GM23338 (cell line): ENCODE measurements at regions not wholly inside any gene's neighbourhood (a gene's known extent, or its start where the extent isn't known, plus 50 kb on each side); places are given as distances from the start of the nearest gene placed in this dataset.

Experiments used
- ATAC-seq: fragments of 200-7000 bp; cut with Tn5 transposase; 3 replicates; pipeline ENCODE4 v1.9.1; 2020
- DNase-seq: peaks from one replicate; pipeline ENCODE4 v3.0.0-alpha.2; 2015; ENCODE audit warnings: low spot score
- H2AFZ ChIP-seq: fragments of 200-600 bp; sonication (generic); 2 replicates; pipeline ENCODE4 v1.8.0; 2016; ENCODE audit warnings: antibody characterized with exemption, mild to moderate bottlenecking, moderate library complexity
- H3F3A ChIP-seq: fragments of 200-600 bp; sonication (generic); replicated peaks from 2 replicates; pipeline ENCODE4 v1.8.0; 2017; ENCODE audit warnings: antibody characterized with exemption, mixed run types, low read depth
- H3K27ac ChIP-seq: fragments of 200-600 bp; sonication (generic); 2 replicates; pipeline ENCODE4 v1.6.1; 2016; ENCODE audit warnings: low read depth
- H3K27me3 ChIP-seq: fragments of 200-600 bp; sonication (generic); 2 replicates; pipeline ENCODE4 v1.8.0; 2016; ENCODE audit warnings: mild to moderate bottlenecking, mixed run types, moderate library complexity; ENCODE audit not compliant: insufficient read depth
- H3K36me3 ChIP-seq: fragments of 200-600 bp; sonication (generic); 2 replicates; pipeline ENCODE4 v1.8.0; 2016; ENCODE audit warnings: mild to moderate bottlenecking; ENCODE audit not compliant: insufficient read depth
- H3K4me1 ChIP-seq: fragments of 200-600 bp; sonication (generic); 2 replicates; pipeline ENCODE4 v1.8.0; 2016; ENCODE audit warnings: mild to moderate bottlenecking, moderate library complexity; ENCODE audit not compliant: insufficient read depth
- H3K4me2 ChIP-seq: fragments of 200-600 bp; sonication (generic); 2 replicates; pipeline ENCODE4 v1.7.1; 2017; ENCODE audit warnings: mixed run types
- H3K4me3 ChIP-seq: fragments of 200-600 bp; sonication (generic); 2 replicates; pipeline ENCODE4 v1.6.1; 2016; ENCODE audit warnings: mixed run types
- H3K79me2 ChIP-seq: fragments of 200-600 bp; sonication (generic); replicated peaks from 2 replicates; pipeline ENCODE4 v1.8.0; 2017; ENCODE audit warnings: mild to moderate bottlenecking; ENCODE audit not compliant: insufficient read depth
- H3K9me2 ChIP-seq: fragments of 200-600 bp; sonication (generic); 2 replicates; pipeline ENCODE4 v1.8.0; 2017; ENCODE audit not compliant: insufficient read depth
- H4K20me1 ChIP-seq: fragments of 200-600 bp; sonication (generic); replicated peaks from 2 replicates; pipeline ENCODE4 v1.8.0; 2017; ENCODE audit warnings: mild to moderate bottlenecking; ENCODE audit not compliant: insufficient read depth
- H3K27ac Mint-ChIP-seq: 2 replicates; pipeline ENCODE4 v1.8.0; 2020; ENCODE audit warnings: inconsistent platforms, mild to moderate bottlenecking, moderate library complexity, mixed read lengths
- H3K27me3 Mint-ChIP-seq: 3 replicates; pipeline ENCODE4 v1.8.0; 2022; ENCODE audit warnings: low read depth, mild to moderate bottlenecking, moderate library complexity, mixed read lengths, inconsistent platforms; ENCODE audit not compliant: insufficient read depth, poor library complexity
- H3K36me3 Mint-ChIP-seq: 3 replicates; pipeline ENCODE4 v1.8.0; 2021; ENCODE audit warnings: low read depth, mild to moderate bottlenecking, inconsistent platforms, moderate library complexity, mixed read lengths
- H3K4me1 Mint-ChIP-seq: 3 replicates; pipeline ENCODE4 v1.8.0; 2020; ENCODE audit warnings: mild to moderate bottlenecking, inconsistent platforms, mixed read lengths
- H3K4me3 Mint-ChIP-seq: 3 replicates; pipeline ENCODE4 v1.8.0; 2021; ENCODE audit warnings: moderate library complexity, mild to moderate bottlenecking, inconsistent platforms, mixed read lengths
- H3K9me3 Mint-ChIP-seq: 3 replicates; pipeline ENCODE4 v1.8.0; 2020; ENCODE audit warnings: moderate library complexity, mild to moderate bottlenecking, inconsistent platforms, mixed read lengths
- CREB1 ChIP-seq: fragments of 250-450 bp; sonication (Bioruptor Pico); IDR thresholded peaks from 2 replicates; pipeline ENCODE4 v1.5.0; 2020; ENCODE audit warnings: low read depth, mild to moderate bottlenecking, moderate library complexity
- EZH2phosphoT487 ChIP-seq: fragments of 200-600 bp; sonication (generic); IDR thresholded peaks from one replicate; pipeline ENCODE4 v1.8.1; 2018; ENCODE audit warnings: antibody characterized with exemption; ENCODE audit not compliant: unreplicated experiment
- JUNB ChIP-seq: IDR thresholded peaks from one replicate; pipeline ENCODE4 v1.6.1; 2016; ENCODE audit warnings: antibody characterized with exemption; ENCODE audit not compliant: unreplicated experiment
- POLR2AphosphoS5 ChIP-seq: IDR thresholded peaks from 2 replicates; pipeline ENCODE4 v1.6.1; 2016; ENCODE audit warnings: antibody characterized with exemption, low read depth
- STAT1 ChIP-seq: IDR thresholded peaks from one replicate; pipeline ENCODE4 v1.6.1; 2016; ENCODE audit warnings: antibody characterized with exemption; ENCODE audit not compliant: unreplicated experiment
- ZNF114 ChIP-seq: fragments of 250-450 bp; sonication (Bioruptor Pico); IDR thresholded peaks from 2 replicates; pipeline ENCODE4 v1.5.0; 2020; ENCODE audit warnings: mild to moderate bottlenecking, moderate library complexity
- ZNF331 ChIP-seq: fragments of 250-450 bp; sonication (Bioruptor Pico); IDR thresholded peaks from 2 replicates; pipeline ENCODE4 v1.5.0; 2020; ENCODE audit warnings: low read depth, mild to moderate bottlenecking, moderate library complexity
- TF ChIP-seq, protein P1 (sequence below): fragments of 250-450 bp; sonication (Bioruptor Pico); IDR thresholded peaks from 2 replicates; pipeline ENCODE4 v1.5.0; 2020; ENCODE audit warnings: mild to moderate bottlenecking, moderate library complexity
- TF ChIP-seq, protein P2 (sequence below): IDR thresholded peaks from one replicate; pipeline ENCODE4 v1.6.1; 2018; ENCODE audit warnings: antibody characterized with exemption; ENCODE audit not compliant: unreplicated experiment
- TF ChIP-seq, protein P3 (sequence below), 2 experiments: fragments of 200-600 bp in 1 of 2; sonication (generic) in 1 of 2; conservative IDR thresholded peaks; 2 replicates each; pipeline versions ENCODE4 v1.5.1 to v1.6.1; 2016 to 2017; ENCODE audit warnings: antibody characterized with exemption in 2 of 2, low read depth in 2 of 2, mild to moderate bottlenecking in 2 of 2, moderate library complexity in 1 of 2

DNA sequence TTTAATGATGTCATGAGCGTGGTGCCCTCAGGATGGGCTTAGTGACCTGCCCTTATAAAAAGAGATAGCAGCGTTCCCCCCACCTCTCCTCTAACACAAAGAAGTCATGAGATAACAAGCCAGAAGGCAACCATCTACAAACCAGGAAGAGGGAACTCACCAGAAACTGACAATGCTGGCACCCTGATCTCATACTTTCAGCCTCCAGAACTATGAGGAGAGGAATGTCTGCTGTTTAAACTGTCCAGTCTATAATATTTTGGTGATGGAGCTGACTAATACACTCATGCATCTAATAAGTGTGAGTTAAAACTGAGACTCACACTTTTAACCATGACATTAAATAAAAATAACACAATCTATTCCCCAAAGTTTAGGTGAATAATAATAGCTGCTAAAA is 156.1 kb upstream of the SPEF2 start:
- Mint-ChIP-seq H3K9me3 (peaks cover 8% of the 10 kb centered on the region; the same call in 2 of the 3 replicates), H3K4me1 (no peaks in the 10 kb centered on the region), H3K36me3 (0 out of 3 replicates have a peak, but pooled peaks cover 3% of the 10 kb centered on the region), H3K27ac (no peak overlapping the region), H3K27me3 (no peaks in the 10 kb centered on the region), H3K4me3 (no peak overlapping the region)
- Histone ChIP-seq H2AFZ (peak overlapping the region; percentile 38; the same call in 1 of the 2 replicates), H3K9me2 (0 out of 2 replicates have a peak, but pooled peaks cover 3% of the 10 kb centered on the region), H3K27me3 (no peaks in the 10 kb centered on the region), H3K4me1 (no peaks in the 10 kb centered on the region), H3K27ac (no peak overlapping the region), H3K4me2 (no peak overlapping the region), H3K79me2 (no peaks in the 10 kb centered on the region), H4K20me1 (0 out of 2 replicates have a peak, but pooled peaks cover 4% of the 10 kb centered on the region), H3K36me3 (no peaks in the 10 kb centered on the region), H3K4me3 (no peak overlapping the region), H3F3A (no peaks in the 10 kb centered on the region)
- DNase-seq, result no peak
- TF ChIP-seq EZH2phosphoT487 (no peak), JUNB (no peak), ZNF331 (CRISPR knock-in tag) (no peak), STAT1 (no peak), ZNF114 (CRISPR knock-in tag) (no peak), CREB1 (CRISPR knock-in tag) (no peak), POLR2AphosphoS5 (no peak)
- TF ChIP-seq, protein P1, sequence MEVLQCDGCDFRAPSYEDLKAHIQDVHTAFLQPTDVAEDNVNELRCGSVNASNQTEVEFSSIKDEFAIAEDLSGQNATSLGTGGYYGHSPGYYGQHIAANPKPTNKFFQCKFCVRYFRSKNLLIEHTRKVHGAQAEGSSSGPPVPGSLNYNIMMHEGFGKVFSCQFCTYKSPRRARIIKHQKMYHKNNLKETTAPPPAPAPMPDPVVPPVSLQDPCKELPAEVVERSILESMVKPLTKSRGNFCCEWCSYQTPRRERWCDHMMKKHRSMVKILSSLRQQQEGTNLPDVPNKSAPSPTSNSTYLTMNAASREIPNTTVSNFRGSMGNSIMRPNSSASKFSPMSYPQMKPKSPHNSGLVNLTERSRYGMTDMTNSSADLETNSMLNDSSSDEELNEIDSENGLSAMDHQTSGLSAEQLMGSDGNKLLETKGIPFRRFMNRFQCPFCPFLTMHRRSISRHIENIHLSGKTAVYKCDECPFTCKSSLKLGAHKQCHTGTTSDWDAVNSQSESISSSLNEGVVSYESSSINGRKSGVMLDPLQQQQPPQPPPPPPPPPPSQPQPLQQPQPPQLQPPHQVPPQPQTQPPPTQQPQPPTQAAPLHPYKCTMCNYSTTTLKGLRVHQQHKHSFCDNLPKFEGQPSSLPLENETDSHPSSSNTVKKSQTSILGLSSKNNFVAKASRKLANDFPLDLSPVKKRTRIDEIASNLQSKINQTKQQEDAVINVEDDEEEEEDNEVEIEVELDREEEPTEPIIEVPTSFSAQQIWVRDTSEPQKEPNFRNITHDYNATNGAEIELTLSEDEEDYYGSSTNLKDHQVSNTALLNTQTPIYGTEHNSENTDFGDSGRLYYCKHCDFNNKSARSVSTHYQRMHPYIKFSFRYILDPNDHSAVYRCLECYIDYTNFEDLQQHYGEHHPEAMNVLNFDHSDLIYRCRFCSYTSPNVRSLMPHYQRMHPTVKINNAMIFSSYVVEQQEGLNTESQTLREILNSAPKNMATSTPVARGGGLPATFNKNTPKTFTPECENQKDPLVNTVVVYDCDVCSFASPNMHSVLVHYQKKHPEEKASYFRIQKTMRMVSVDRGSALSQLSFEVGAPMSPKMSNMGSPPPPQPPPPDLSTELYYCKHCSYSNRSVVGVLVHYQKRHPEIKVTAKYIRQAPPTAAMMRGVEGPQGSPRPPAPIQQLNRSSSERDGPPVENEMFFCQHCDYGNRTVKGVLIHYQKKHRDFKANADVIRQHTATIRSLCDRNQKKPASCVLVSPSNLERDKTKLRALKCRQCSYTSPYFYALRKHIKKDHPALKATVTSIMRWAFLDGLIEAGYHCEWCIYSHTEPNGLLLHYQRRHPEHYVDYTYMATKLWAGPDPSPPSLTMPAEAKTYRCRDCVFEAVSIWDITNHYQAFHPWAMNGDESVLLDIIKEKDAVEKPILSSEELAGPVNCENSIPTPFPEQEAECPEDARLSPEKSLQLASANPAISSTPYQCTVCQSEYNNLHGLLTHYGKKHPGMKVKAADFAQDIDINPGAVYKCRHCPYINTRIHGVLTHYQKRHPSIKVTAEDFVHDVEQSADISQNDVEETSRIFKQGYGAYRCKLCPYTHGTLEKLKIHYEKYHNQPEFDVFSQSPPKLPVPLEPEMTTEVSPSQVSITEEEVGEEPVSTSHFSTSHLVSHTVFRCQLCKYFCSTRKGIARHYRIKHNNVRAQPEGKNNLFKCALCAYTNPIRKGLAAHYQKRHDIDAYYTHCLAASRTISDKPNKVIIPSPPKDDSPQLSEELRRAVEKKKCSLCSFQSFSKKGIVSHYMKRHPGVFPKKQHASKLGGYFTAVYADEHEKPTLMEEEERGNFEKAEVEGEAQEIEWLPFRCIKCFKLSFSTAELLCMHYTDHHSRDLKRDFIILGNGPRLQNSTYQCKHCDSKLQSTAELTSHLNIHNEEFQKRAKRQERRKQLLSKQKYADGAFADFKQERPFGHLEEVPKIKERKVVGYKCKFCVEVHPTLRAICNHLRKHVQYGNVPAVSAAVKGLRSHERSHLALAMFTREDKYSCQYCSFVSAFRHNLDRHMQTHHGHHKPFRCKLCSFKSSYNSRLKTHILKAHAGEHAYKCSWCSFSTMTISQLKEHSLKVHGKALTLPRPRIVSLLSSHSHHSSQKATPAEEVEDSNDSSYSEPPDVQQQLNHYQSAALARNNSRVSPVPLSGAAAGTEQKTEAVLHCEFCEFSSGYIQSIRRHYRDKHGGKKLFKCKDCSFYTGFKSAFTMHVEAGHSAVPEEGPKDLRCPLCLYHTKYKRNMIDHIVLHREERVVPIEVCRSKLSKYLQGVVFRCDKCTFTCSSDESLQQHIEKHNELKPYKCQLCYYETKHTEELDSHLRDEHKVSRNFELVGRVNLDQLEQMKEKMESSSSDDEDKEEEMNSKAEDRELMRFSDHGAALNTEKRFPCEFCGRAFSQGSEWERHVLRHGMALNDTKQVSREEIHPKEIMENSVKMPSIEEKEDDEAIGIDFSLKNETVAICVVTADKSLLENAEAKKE (CRISPR knock-in tag), result no peak
- TF ChIP-seq, protein P2, sequence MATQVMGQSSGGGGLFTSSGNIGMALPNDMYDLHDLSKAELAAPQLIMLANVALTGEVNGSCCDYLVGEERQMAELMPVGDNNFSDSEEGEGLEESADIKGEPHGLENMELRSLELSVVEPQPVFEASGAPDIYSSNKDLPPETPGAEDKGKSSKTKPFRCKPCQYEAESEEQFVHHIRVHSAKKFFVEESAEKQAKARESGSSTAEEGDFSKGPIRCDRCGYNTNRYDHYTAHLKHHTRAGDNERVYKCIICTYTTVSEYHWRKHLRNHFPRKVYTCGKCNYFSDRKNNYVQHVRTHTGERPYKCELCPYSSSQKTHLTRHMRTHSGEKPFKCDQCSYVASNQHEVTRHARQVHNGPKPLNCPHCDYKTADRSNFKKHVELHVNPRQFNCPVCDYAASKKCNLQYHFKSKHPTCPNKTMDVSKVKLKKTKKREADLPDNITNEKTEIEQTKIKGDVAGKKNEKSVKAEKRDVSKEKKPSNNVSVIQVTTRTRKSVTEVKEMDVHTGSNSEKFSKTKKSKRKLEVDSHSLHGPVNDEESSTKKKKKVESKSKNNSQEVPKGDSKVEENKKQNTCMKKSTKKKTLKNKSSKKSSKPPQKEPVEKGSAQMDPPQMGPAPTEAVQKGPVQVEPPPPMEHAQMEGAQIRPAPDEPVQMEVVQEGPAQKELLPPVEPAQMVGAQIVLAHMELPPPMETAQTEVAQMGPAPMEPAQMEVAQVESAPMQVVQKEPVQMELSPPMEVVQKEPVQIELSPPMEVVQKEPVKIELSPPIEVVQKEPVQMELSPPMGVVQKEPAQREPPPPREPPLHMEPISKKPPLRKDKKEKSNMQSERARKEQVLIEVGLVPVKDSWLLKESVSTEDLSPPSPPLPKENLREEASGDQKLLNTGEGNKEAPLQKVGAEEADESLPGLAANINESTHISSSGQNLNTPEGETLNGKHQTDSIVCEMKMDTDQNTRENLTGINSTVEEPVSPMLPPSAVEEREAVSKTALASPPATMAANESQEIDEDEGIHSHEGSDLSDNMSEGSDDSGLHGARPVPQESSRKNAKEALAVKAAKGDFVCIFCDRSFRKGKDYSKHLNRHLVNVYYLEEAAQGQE, result no peak
- TF ChIP-seq, protein P3, sequence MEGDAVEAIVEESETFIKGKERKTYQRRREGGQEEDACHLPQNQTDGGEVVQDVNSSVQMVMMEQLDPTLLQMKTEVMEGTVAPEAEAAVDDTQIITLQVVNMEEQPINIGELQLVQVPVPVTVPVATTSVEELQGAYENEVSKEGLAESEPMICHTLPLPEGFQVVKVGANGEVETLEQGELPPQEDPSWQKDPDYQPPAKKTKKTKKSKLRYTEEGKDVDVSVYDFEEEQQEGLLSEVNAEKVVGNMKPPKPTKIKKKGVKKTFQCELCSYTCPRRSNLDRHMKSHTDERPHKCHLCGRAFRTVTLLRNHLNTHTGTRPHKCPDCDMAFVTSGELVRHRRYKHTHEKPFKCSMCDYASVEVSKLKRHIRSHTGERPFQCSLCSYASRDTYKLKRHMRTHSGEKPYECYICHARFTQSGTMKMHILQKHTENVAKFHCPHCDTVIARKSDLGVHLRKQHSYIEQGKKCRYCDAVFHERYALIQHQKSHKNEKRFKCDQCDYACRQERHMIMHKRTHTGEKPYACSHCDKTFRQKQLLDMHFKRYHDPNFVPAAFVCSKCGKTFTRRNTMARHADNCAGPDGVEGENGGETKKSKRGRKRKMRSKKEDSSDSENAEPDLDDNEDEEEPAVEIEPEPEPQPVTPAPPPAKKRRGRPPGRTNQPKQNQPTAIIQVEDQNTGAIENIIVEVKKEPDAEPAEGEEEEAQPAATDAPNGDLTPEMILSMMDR (conservative IDR thresholded peaks at IDR 0.05; ENCODE audit: low read depth in 2 of 2), result no peak
- no peak for ATAC-seq
